Esophagus muscularis mucosa (tissue), 3 donors: ENCODE measurements at regions not wholly inside any gene's neighbourhood (a gene's known extent, or its start where the extent isn't known, plus 50 kb on each side); places are given as distances from the start of the nearest gene placed in this dataset.
A peak's percentile ranks its signal among the peaks of the same experiment; 100 is the strongest.

Source experiments
- POLR2A ChIP-seq: fragments of 450-650 bp; IDR thresholded peaks from one replicate; pipeline ENCODE4 v1.6.1; 2017; ENCODE audit warnings: antibody characterized with exemption, moderate library complexity, mild to moderate bottlenecking, low read depth
- TF ChIP-seq, protein P1 (sequence below), 3 experiments: fragments of 200-600 bp in 2 of 3; fragments of 450-650 bp in 1 of 3; sonication (generic) in 2 of 3; IDR thresholded peaks; one replicate each; pipeline ENCODE4 v1.5.1; 2017 to 2019; ENCODE audit warnings: antibody characterized with exemption in 3 of 3, mild to moderate bottlenecking in 2 of 3, moderate library complexity in 1 of 3

DNA sequence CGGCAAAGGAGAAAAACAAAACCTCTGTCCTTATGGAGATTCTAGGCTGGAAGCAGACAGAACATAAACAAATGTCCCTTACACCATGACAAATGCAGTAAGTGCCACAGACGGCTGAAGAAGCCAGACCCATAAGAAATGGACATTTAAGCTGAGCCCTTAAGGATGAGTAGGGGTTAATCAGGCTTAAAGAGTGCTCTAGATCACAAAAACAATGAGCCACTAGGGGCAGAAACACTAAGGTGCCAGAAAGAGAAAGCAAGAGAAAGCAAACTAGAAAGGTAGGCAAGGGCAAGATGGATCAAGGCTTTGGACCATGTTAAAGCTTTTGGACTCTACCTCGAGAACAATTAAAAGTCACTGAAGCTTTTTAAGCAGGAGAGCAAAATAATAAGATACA lies 326.9 kb upstream of the WWC1 start:
- TF ChIP-seq, protein P1, sequence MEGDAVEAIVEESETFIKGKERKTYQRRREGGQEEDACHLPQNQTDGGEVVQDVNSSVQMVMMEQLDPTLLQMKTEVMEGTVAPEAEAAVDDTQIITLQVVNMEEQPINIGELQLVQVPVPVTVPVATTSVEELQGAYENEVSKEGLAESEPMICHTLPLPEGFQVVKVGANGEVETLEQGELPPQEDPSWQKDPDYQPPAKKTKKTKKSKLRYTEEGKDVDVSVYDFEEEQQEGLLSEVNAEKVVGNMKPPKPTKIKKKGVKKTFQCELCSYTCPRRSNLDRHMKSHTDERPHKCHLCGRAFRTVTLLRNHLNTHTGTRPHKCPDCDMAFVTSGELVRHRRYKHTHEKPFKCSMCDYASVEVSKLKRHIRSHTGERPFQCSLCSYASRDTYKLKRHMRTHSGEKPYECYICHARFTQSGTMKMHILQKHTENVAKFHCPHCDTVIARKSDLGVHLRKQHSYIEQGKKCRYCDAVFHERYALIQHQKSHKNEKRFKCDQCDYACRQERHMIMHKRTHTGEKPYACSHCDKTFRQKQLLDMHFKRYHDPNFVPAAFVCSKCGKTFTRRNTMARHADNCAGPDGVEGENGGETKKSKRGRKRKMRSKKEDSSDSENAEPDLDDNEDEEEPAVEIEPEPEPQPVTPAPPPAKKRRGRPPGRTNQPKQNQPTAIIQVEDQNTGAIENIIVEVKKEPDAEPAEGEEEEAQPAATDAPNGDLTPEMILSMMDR (IDR thresholded peaks at IDR 0.05): peak in 1 of 3 experiments; percentile 3
- no peak for TF ChIP-seq POLR2A
